SHP77 treated with DMSO at 0.1 percent for 48 hours (cell line): ENCODE measurements at regions not wholly inside any gene's neighbourhood (a gene's known extent, or its start where the extent isn't known, plus 50 kb on each side); places are given as distances from the start of the nearest gene placed in this dataset.
A peak's percentile ranks its signal among the peaks of the same experiment; 100 is the strongest.
"Not testable (repeated sequence)": the region's sequence is repeated elsewhere in the genome, so short reads cannot be mapped to it uniquely, and the experiment has no call there.

Source experiments
- DNase-seq: peaks from one replicate; lab custom pipeline; 2025; lab: John Stamatoyannopoulos, UW

DNA sequence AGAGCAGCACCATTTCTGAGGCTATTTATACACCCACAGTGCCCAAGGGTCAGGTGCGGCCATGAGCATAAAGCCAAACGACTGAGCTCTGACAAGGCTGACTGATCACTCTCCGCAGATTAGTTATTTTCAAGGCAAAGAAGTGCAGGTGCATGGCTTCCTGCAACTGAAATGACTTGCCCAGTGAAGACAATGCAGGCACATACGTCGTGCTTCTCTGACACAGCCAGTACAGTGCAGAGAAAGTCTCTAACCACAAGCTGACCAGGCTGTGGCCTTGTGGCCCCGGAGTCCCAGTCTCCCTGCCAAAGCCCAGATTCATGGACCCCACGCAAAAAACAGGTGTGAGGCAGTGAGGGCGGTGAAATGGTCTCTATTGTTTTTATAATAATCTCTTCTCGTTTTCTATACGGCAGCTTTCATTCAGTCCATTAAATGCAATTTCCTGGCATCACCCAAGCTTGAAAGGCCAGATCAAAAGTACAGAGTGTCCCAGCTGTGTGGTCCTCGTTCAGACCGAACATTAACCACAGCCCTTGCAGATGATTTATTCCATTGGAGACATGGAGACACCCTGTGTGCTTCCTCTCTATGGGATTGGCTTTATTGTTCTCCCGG lies 447.0 kb upstream of the ID2 start:
- DNase-seq = peak; percentile 84

DNA sequence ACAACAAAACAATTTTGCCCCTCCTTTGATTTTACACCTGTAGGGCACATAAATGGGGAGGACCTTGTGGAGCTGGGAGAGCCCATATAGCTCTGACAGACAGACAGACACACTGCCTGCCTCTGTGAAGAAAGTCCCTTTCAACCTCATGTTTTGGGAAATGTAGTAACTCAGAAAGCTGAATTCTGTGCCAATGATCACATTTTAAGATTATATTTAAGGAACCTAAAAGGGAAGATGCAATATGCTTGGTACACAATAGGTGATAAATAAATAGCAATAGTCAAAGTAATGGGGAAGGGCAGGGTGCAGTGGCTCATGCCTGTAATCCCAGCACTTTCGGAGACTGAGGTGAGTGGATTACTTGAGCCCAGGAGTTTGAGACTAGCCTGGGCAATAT lies 446.4 kb upstream of the ID2 start:
- DNase-seq = no peak

- no peak for DNase-seq
These were observed 445.5 kb upstream of the ID2 start for GRCh38 chr2:8236391-8236790.

GRCh38 chr2:8238521-8239230 lies 443.2 kb upstream of the ID2 start:
- no peak for DNase-seq

DNA sequence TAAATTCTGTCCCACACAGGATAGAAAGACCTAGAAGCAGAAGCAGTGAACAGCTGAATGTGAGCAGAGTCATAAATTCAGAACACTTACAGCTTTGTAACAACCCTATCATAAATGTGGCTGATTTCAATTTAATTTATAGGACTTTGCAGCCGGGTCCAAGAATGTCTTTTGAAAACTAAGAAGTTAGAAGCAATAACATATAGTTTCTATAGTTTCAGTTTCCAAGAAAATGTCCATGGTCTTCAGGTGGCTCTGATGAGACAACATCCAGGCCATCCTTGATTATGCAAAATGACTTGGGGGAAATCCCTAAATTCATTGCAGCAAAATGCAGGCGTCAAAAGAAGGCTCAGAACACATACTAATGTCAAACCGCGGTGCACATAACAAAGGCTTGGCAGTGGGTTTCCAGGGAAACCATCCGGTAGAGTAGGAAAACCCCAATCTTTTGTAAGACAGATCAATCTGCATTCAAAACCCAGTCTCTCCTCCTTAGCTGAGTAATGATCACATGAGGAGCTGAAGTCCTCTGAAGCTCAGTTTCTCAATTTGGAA lies 442.2 kb upstream of the ID2 start:
- DNase-seq = no peak

DNA sequence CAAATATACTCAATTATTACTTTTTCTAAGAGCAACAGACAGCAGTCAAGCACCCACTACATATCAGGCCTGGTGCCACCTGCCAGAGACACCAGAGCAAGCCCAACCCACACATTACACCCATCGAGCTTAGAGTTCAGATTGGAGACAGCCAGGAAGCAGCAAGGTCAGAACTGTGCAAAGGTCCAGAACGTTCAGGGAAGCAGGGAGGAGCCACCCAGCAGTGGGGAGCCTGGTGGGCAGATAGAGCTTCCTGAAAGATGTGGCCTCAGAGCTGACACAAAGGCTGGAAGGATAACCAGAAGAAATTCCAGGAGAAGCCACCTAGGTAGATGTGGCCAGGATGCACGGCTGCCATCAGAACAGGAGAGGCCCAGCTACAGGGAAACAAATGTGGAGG lies 440.5 kb upstream of the ID2 start:
- DNase-seq = no peak

DNA sequence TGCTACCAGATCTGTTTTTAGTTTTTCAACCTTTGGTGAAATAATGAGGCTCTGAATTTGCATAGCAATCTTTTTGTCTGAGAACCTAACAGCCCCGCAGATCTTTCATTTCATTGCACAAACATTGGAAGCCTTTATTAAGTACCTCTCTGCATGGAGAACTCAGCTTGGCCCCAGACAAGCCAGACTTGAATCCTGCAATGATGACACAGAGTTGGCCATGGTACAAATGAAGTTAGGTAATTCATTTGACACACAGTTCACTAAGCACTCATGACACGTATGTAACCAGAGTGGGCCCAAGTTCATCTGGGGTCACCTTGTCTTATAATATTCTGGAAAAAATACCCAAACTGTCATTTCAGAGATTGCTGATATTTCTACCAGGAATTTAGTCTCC lies 439.1 kb upstream of the ID2 start:
- no peak for DNase-seq

DNA sequence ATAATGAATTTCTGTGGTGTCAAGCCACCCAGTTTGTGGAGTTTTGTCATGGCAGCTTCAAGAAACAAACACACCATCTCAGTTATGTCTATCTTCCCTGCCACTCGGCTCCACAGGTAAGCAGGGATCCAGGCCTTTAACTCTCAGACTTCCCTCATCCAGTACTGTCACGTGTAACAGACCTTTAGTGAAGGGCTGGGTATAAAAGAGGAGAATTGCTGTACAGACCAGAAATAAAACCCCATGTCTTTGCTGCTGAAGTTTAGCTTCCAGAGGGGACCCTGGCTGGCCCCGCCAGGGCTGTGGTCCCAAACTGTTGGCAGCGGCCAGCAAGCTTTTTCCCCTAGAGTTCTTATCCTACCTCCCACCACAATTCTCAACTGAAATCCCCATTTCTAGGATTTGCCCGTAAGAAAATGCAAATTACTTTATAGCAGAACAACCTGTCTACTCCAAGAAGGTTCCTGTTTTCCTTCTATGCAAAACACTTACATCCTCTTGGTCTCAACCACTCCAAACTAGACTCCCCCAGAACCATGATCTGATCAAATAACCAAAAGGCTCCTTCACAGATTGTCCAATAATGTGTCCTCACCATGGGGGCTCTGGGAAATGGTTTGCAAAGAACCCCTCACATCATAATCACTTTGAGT lies 438.0 kb upstream of the ID2 start:
- no peak for DNase-seq

GRCh38 chr2:8244639-8245038 lies 437.2 kb upstream of the ID2 start:
- no peak for DNase-seq

DNA sequence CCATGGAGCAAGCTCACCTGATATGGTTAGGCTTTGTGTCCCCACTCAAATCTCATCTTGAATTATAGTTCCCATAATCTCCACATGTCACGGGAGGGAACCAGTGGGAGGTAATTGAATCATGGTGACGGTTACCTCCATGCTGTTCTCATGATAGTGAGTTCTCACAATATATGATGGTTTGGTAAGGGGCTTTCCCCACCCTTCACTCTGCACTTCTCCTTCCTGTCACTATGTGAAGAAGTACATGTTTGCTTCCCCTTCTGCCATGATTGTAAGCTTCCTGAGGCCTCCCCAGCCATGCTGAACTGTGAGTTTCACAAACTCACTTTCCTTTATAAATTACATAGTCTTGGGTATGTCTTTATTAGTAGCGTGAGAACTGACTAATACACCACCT lies 435.7 kb upstream of the ID2 start:
- no peak for DNase-seq

DNA sequence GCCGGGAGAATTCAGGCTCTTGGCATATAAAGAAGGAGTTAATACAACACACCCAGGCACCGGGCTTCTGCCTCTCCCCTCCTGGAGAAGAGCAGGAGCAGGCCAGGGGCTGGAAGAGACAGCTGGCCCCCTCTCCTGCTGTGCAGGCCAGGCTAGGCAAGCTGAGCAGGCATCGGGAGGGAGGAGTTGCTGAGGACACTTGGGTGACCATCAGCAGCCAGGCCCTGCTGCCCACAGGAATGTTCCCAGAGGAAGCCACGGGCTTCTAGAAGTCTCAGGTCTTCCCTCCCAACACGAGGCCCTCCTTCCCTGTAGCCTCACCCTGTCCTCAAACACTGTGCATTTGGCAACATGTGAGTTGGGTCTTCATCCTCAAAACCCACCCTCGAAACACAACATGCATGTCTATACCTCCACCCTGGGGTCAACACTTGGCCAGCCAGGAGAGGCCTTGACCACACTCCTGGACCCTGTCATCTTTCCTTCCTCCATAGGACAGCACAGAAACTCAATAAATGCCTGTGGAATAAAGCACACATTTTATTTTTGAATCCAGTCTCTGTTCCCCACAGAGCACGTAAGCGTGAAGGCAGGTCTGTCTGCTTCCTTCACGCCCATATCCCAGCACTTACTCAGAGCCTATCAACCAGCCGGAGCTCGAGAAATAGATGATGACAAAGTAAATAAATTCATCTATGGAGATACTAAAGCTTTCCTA lies 433.8 kb upstream of the ID2 start:
- DNase-seq = no peak

DNA sequence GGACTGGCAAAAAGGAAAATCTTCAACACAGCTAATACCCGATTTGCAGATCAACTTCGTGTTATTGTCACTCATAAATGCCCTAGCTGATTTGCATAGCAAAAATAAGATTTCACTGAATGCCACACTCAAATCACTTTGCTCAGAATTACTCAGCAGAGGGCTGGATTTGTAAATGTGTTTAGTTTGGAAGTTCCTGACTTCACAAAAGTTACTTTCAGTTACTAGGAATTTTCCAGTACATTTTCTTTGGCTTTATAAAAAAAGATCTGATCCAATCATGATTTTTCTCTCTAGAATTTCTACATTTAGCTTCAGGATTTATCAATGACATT lies 433.3 kb upstream of the ID2 start:
- DNase-seq = no peak

- no peak for DNase-seq
These were observed 432.7 kb upstream of the ID2 start for GRCh38 chr2:8249141-8249540.

DNA sequence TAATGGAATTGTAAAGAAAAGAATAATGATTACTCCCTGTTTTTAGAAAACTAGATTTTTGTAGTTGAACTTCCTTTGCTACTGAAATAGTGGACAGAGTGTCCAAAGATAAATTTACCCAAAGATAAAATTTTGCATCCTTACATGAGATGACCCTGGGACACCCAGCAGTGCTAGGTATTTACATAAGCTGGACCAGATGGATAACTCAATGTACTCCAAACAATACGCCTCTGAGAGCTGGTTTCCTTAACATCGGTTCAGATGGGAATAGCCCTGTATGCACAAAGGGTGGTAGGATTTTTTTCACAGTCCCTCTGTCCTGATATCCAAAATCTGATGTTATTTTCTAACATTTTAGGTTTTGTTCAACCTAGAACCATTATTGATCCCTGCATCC lies 432.1 kb upstream of the ID2 start:
- no peak for DNase-seq

DNA sequence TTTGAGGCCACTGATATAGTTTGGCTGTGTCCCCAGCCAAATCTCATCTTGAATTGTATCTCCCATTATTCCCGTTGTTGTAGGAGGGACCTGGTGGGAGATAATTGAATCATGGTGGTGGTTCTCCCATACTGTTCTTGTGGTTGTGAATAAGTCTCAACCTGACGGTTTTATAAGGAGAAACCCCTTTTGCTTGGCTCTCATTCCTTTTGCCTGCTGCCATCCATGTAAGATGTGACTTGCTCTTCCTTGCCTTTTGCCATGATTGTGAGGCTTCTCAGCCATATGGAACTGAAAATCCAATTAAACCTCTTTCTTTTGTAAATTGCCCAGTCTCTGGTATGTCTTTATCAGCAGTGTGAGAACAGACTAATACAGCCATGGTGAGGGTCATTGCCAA lies 431.6 kb upstream of the ID2 start:
- DNase-seq = not testable (repeated sequence)

GRCh38 chr2:8251291-8251690 lies 430.6 kb upstream of the ID2 start:
- DNase-seq = no peak

DNA sequence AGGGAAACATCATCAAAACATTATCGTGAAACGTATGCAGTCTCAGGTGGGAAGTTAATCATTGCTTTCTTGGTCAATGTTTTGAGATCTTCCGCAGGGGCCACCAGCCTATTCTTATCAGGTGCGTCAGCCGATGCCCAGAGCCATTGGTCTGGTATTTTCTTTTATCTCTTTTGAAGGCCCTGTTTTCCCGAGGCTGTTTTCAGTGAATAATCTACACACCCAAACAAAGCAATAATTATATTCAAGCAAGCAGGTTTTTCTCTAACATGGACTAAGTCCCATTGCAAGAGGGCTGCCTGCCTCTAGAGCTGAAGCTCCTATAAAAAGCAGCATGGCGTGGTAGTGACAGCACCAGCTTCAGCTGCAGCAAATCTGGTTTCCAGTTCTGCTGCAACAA lies 430.0 kb upstream of the ID2 start:
- DNase-seq = no peak

DNA sequence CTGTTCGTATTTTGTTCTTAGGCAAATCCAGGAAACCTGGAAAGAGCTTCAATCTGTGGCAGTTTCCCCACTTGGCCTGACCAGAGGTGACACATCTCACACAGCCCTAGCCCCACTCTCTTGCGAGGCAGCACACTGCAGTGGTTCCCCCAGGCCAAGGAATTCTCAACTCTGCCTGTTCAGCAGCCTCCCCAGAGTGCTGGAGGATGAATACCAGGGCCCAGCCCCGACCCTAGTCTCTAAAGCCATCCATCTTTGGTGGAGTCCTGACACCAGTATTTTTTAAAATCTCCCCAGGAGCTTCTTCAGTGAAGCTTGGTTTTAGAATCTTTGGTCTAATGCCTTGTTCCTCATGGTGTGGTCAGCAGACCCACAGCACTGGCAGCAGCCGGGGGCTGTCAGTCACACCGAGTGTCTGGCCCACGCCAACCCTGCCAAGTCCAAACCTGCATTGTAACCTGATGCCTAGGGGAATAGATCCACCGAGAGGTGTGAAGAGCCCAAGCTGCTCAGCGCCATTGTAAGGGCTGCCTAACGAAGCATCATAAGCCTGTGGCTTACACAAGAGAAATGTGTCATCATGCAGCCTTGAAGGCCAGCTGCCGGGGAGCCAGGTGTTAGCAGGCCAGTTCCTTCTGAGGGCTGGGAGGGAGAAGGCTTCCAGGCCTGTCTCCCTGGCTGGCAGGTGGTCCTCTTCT lies 428.7 kb upstream of the ID2 start:
- DNase-seq = peak; percentile 95

DNA sequence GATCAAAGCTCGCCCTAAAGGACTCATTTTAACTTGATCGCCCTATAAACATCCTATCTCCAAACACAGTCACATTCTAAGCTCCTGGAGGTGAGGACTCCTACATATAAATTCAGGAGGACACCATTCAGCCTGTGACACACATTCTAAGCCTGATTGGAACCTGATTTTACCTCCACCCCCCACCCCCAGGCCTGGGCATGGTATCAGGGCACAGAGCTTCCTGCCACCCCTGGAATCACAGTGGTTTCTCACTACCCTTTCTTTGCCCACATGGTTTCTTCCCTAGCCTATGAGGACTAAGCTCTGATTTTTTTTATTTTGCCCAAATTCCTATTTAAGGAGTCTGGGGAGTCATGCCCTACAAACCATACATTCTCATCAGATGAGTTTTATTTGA lies 428.1 kb upstream of the ID2 start:
- DNase-seq = peak; percentile 77

DNA sequence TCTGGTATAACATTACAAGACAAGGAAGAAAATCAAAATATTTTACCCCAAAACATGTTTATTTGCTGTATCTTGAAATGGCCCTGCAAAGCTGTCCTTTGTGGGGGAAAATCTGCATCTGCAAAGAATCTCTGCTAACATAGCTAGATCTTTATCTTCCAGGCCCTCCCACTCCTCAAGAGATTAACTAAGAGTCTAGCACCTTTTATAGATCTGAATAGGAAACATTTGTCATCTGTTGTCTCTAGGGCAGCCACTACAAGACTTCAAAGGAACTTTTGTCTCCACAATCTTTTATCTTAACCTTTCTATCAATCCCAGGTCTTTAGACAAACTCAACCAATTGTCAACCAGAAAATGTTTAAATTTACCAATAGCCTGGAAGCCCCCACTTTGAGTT lies 427.6 kb upstream of the ID2 start:
- DNase-seq = not testable (repeated sequence)

GRCh38 chr2:8254791-8255447 lies 426.9 kb upstream of the ID2 start:
- no peak for DNase-seq

GRCh38 chr2:8255448-8255800 lies 426.4 kb upstream of the ID2 start:
- no peak for DNase-seq
